HCEC 1CT (cell line): ENCODE measurements at regions not wholly inside any gene's neighbourhood (a gene's known extent, or its start where the extent isn't known, plus 50 kb on each side); places are given as distances from the start of the nearest gene placed in this dataset.
"Not testable (repeated sequence)": the region's sequence is repeated elsewhere in the genome, so short reads cannot be mapped to it uniquely, and the experiment has no call there.

Source experiments
- DNase-seq: peaks from one replicate; pipeline ENCODE4 v3.0.0-alpha.2; 2017

DNA sequence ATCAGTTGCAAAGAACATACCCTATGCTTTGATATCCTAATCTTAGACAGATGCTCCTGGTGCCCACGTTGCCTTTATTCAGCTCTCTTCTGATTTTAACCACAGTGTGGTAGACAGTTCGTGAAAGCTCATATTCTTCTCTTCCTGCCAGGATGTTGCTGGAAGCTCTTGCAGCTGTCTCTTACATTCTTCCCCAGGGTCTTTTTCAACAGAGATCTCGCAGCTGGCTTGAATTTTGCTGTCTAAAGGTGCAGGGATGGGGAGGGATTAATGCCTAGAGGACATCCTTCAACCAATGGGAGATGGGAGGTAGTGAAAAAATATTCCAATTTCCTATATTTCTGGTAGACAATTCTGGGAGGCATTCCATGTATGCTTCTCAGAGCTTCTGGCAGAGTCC lies 150.0 kb upstream of the APP start:
- DNase-seq: no peak

DNA sequence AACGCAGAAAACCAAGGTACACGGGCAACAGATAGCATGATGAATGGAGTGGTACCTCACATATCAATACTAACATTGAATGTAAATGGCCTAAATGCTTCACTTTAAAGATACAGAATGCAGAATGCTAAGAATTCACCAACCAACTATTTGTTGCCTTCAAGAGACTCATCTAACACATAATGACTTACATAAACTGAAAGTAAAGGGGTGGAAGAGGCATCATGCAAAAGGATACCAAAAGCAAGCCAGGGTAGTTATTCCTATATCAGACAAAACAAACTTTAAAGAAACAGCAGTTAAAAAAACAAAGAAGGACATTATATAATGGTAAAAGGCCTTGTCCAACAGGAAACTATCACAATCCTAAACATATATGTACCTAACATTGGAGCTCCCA lies 137.1 kb upstream of the APP start:
- no peak for DNase-seq

GRCh38 chr21:26297851-26298250 lies 127.3 kb upstream of the APP start:
- DNase-seq: no peak

GRCh38 chr21:26293141-26293946 lies 122.8 kb upstream of the APP start:
- no peak for DNase-seq

GRCh38 chr21:26288026-26288425 lies 117.5 kb upstream of the APP start:
- no peak for DNase-seq

DNA sequence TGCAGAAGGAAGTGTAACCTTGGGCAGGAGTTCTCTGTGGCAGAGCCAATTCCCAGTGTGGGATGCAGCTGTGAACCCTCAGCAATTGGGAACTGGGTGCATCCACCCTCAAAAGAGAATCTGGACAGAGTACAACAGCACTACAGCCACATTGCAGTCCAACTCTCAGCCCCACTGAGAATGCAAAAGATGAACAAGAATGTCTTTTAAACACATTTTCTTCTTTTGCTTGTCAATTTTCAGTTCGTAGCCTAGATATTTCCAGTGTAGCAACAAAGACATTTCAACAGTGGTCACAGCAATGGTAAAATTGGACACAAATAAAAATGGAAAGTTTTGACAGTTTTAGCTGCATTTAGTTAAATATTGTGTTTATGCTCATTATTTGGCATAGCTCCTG lies 114.0 kb upstream of the APP start:
- DNase-seq: no peak

GRCh38 chr21:26282058-26282457 lies 111.5 kb upstream of the APP start:
- DNase-seq: no peak

DNA sequence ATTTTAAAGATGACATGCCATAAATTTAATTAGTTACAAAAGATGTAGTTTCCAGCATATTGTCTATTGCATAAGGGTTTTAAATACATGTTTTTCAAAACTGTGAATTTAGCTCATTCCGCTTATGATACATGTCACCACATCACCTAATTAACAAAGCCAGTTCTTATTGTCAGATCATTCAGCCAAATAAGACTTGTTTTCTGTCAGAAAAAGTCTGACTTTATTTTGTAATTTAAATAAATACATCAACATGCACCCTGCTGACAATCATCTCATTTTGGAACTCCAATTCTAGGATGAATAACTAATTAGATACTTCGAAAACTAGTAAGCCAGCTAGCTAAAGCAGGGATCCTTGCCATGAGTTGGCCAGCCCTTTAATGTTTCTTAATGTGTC lies 110.9 kb upstream of the APP start:
- no peak for DNase-seq

DNA sequence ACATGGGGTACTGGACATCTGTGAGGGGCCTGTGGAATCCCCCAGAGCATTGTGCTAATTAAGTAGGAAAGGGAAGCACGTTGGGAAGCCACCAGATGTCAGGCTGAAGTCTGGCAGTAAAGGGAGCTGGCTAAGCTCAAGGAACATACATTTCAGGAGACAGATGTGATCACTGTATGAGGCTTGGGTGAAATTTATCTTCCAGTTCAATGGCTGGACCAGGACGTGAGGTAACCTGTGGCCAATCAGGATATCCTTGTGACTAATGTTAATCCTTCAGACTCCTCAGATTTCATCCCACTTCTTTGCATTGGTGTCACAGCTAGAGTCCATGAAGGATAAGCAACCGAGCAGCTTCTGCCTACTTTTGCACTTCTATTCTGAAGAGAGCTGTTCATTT lies 110.2 kb upstream of the APP start:
- DNase-seq: no peak

- DNase-seq: no peak
Observed at GRCh38 chr21:26280148-26280547, 109.6 kb upstream of the APP start.

GRCh38 chr21:26275801-26276200 lies 105.2 kb upstream of the APP start:
- no peak for DNase-seq

DNA sequence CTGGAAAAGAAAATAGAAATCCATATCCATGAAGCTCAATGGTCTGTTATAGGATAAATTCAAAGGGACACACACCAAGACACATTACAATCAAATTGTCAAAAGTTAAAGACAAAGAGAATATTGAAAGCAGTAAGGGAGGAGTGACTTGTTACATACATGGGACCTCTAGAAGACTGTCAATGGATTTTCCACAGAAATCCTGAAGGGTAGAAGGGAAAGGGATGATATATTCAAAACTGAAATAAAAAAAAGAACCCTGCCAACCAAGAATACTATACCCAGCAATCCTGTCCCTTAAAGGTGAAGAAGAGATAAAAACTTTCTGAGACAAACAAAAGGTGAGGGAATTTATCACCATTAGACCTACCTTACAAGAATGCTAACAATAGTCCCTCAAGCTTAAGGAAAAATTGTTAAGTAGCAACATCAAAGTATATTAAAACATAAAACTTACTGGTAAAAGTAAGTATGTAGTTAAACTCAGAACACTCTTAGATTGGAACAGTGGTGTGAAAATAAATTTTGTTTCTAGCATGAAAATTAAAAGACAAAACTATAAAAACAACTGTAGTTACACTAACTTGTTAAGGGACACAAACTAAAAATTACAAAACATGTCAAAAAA lies 103.2 kb upstream of the APP start:
- no peak for DNase-seq

- no peak for DNase-seq
Observed at GRCh38 chr21:26267389-26267788, 96.8 kb upstream of the APP start.

- no peak for DNase-seq
Observed at GRCh38 chr21:26246073-26246472, 75.5 kb upstream of the APP start.

- no peak for DNase-seq
Observed at GRCh38 chr21:26245428-26245827, 74.9 kb upstream of the APP start.

- no peak for DNase-seq
Observed at GRCh38 chr21:26238646-26239045, 68.1 kb upstream of the APP start.

GRCh38 chr21:26236281-26236680 lies 65.7 kb upstream of the APP start:
- DNase-seq: no peak

- DNase-seq: not testable (repeated sequence)
Observed at GRCh38 chr21:26233297-26233696, 62.7 kb upstream of the APP start.

DNA sequence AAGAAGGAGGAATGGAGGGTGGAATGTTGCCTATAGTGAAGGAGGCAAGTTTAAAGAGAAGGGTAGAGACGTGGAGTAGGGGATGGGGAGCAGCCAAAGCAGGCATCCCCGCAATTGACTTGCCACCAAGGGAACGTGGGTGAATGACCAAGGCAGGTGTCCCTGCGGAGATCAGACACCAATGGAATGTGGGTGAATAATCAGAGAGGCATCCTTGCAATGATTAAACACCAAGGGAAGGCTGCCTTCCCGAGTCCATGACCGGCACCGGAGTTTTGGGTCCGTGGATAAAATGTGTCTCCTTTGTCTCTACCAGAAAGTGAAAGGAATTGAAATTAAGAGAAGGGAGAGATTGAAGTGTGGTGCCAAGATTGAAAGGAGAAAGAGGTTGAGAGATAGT lies 61.9 kb upstream of the APP start:
- not testable (repeated sequence) for DNase-seq

GRCh38 chr21:26227130-26227529 lies 56.6 kb upstream of the APP start:
- no peak for DNase-seq

- no peak for DNase-seq
Observed at GRCh38 chr21:26226724-26227123, 56.2 kb upstream of the APP start.

- DNase-seq: no peak
Observed at GRCh38 chr21:26225046-26225445, 54.5 kb upstream of the APP start.

GRCh38 chr21:26224366-26224765 lies 53.8 kb upstream of the APP start:
- no peak for DNase-seq
